ENCODE measurements at regions not wholly inside any gene's neighbourhood (a gene's known extent, or its start where the extent isn't known, plus 50 kb on each side); places are given as distances from the start of the nearest gene placed in this dataset.

- no peak overlapping the region for H3K4me3 ChIP-seq
- POLR2A ChIA-PET (ENCODE audit: unreplicated experiment) = no interaction called here
- no peak overlapping the region for H2AFZ ChIP-seq
- H3K27me3 ChIP-seq (ENCODE audit: insufficient read depth, low read depth) = 0 out of 2 replicates have a peak, but pooled peaks cover 2% of the 10 kb centered on the region
- no peak overlapping the region for H3K27ac ChIP-seq
- no peaks in the 10 kb centered on the region for H3K9me3 ChIP-seq (ENCODE audit: insufficient read depth, low read depth)
- H3K4me1 ChIP-seq (replicated peaks; ENCODE audit: insufficient read depth) = no peaks in the 10 kb centered on the region
- CTCF ChIA-PET = no interaction called here
- no peak overlapping the region for H3K4me2 ChIP-seq
- DNase-seq = no peak
- no peak for TF ChIP-seq EZH2 (IDR thresholded peaks at IDR 0.05; ENCODE audit: low read depth)
- TF ChIP-seq CTCF (conservative IDR thresholded peaks at IDR 0.05) = no peak
- H3F3A ChIP-seq (ENCODE audit: insufficient read depth, low read depth) = no peaks in the 10 kb centered on the region
- H3K9me2 ChIP-seq (ENCODE audit: insufficient read depth) = no peaks in the 10 kb centered on the region
- H3K79me2 ChIP-seq (ENCODE audit: low read depth) = no peaks in the 10 kb centered on the region
- no peaks in the 10 kb centered on the region for H3K36me3 ChIP-seq (ENCODE audit: low read depth)
- no peaks in the 10 kb centered on the region for H4K20me1 ChIP-seq (ENCODE audit: insufficient read depth)
- BruUV-seq (replicated peaks) = no TSS peak
- intact Hi-C loops (cut with micrococcal nuclease; ENCODE audit: unreplicated experiment) = no loop called here
Measured at GRCh38 chr18:25463726-25464125, 111.8 kb upstream of the ZNF521 start.

DNA sequence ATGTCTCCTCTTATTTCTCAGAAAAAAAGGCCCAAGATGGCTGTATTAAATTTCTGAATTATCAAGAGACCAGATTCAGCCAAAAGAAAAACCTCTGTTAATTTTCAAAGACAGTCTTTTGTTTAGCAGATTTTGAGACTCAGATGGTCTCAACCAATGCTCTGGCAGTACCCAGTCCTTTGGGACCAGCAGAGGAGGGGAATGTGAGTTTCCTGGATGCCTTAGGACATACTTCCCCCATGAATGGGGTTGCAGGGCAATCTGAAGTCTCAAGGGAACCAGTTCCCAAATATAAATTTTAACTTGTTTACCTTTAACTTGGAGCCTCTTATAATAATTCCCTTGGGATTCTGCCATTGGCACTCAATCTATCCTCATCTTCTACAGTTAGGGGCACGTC is 107.8 kb upstream of the ZNF521 start:
- BruUV-seq (replicated peaks) = no TSS peak
- H3K9me2 ChIP-seq (ENCODE audit: insufficient read depth) = no peaks in the 10 kb centered on the region
- TF ChIP-seq EZH2 (IDR thresholded peaks at IDR 0.05; ENCODE audit: low read depth) (no peak), CTCF (conservative IDR thresholded peaks at IDR 0.05) (no peak)

GRCh38 chr18:25457601-25458000 is 105.6 kb upstream of the ZNF521 start:
- no peaks in the 10 kb centered on the region for H3F3A ChIP-seq (ENCODE audit: insufficient read depth, low read depth)
- no peak overlapping the region for H3K4me2 ChIP-seq
- H3K79me2 ChIP-seq (ENCODE audit: low read depth) = no peaks in the 10 kb centered on the region
- no TSS peak for BruUV-seq (replicated peaks)
- no peak overlapping the region for H2AFZ ChIP-seq
- intact Hi-C loops (cut with micrococcal nuclease; ENCODE audit: unreplicated experiment) = no loop called here
- no peak for DNase-seq
- H3K36me3 ChIP-seq (ENCODE audit: low read depth) = no peaks in the 10 kb centered on the region
- no peaks in the 10 kb centered on the region for H4K20me1 ChIP-seq (ENCODE audit: insufficient read depth)
- no peaks in the 10 kb centered on the region for H3K4me1 ChIP-seq (replicated peaks; ENCODE audit: insufficient read depth)
- no peaks in the 10 kb centered on the region for H3K27me3 ChIP-seq (ENCODE audit: insufficient read depth, low read depth)
- H3K27ac ChIP-seq = no peak overlapping the region
- ChIA-PET CTCF (no interaction called here), POLR2A (ENCODE audit: unreplicated experiment) (no interaction called here)
- H3K9me3 ChIP-seq (ENCODE audit: insufficient read depth, low read depth) = no peaks in the 10 kb centered on the region
- H3K9me2 ChIP-seq (ENCODE audit: insufficient read depth) = no peaks in the 10 kb centered on the region
- TF ChIP-seq EZH2 (IDR thresholded peaks at IDR 0.05; ENCODE audit: low read depth) (no peak), CTCF (conservative IDR thresholded peaks at IDR 0.05) (no peak)
- no peak overlapping the region for H3K4me3 ChIP-seq

More for the DNA sequence above, 107.8 kb upstream of the ZNF521 start:
- no peak overlapping the region for H3K27ac ChIP-seq
- no peaks in the 10 kb centered on the region for H3K36me3 ChIP-seq (ENCODE audit: low read depth)
- H3K79me2 ChIP-seq (ENCODE audit: low read depth) = no peaks in the 10 kb centered on the region
- no peak for DNase-seq
- ChIA-PET POLR2A (ENCODE audit: unreplicated experiment) (no interaction called here), CTCF (no interaction called here)
- H3F3A ChIP-seq (ENCODE audit: insufficient read depth, low read depth) = no peaks in the 10 kb centered on the region
- H2AFZ ChIP-seq = no peak overlapping the region
- H3K9me3 ChIP-seq (ENCODE audit: insufficient read depth, low read depth) = no peaks in the 10 kb centered on the region
- H3K4me2 ChIP-seq = no peak overlapping the region
- H3K4me3 ChIP-seq = no peak overlapping the region
- H4K20me1 ChIP-seq (ENCODE audit: insufficient read depth) = no peaks in the 10 kb centered on the region
- H3K27me3 ChIP-seq (ENCODE audit: insufficient read depth, low read depth) = 0 out of 2 replicates have a peak, but pooled peaks cover 2% of the 10 kb centered on the region
- H3K4me1 ChIP-seq (replicated peaks; ENCODE audit: insufficient read depth) = no peaks in the 10 kb centered on the region
- intact Hi-C loops (cut with micrococcal nuclease; ENCODE audit: unreplicated experiment) = no loop called here

Measured in PC-9 (cell line).